ENCODE measurements at regions not wholly inside any gene's neighbourhood (a gene's known extent, or its start where the extent isn't known, plus 50 kb on each side); places are given as distances from the start of the nearest gene placed in this dataset.
A peak's percentile ranks its signal among the peaks of the same experiment; 100 is the strongest.

- FAIRE-seq (no peak), DNase-seq (ENCODE audit: low read depth) (no peak)
- H3K36me3 ChIP-seq (ENCODE audit: control insufficient read depth, insufficient read depth, low read length): no peaks in the 10 kb centered on the region
- no peak for TF ChIP-seq CTCF (IDR thresholded peaks at IDR 0.05; ENCODE audit: insufficient read depth, low read length, severe bottlenecking)
- no peak overlapping the region for H3K4me3 ChIP-seq (ENCODE audit: low read depth, low read length)
- H3K27me3 ChIP-seq (ENCODE audit: control insufficient read depth, insufficient read depth, low read length): no peaks in the 10 kb centered on the region
Observed at GRCh38 chr7:101747053-101747878, 70.2 kb upstream of the CUX1 start.

GRCh38 chr7:101747879-101748345, 69.5 kb upstream of the CUX1 start:
- no peak for FAIRE-seq

GRCh38 chr7:101749891-101750290, 67.5 kb upstream of the CUX1 start:
- Histone ChIP-seq H3K27me3 (ENCODE audit: control insufficient read depth, insufficient read depth, low read length) (peaks cover under 1% of the 10 kb centered on the region), H3K4me3 (ENCODE audit: low read depth, low read length) (no peak overlapping the region), H3K36me3 (ENCODE audit: control insufficient read depth, insufficient read depth, low read length) (no peaks in the 10 kb centered on the region)
- FAIRE-seq: no peak
- no peak for DNase-seq (ENCODE audit: low read depth)
- TF ChIP-seq CTCF (IDR thresholded peaks at IDR 0.05; ENCODE audit: insufficient read depth, low read length, severe bottlenecking): no peak

More at GRCh38 chr7:101747879-101748345, 69.5 kb upstream of the CUX1 start:
- H3K36me3 ChIP-seq (ENCODE audit: control insufficient read depth, insufficient read depth, low read length): no peaks in the 10 kb centered on the region
- H3K27me3 ChIP-seq (ENCODE audit: control insufficient read depth, insufficient read depth, low read length): no peaks in the 10 kb centered on the region
- no peak for TF ChIP-seq CTCF (IDR thresholded peaks at IDR 0.05; ENCODE audit: insufficient read depth, low read length, severe bottlenecking)
- H3K4me3 ChIP-seq (ENCODE audit: low read depth, low read length): no peak overlapping the region
- DNase-seq (ENCODE audit: low read depth): no peak

- no peak for DNase-seq (ENCODE audit: low read depth)
- H3K4me3 ChIP-seq (ENCODE audit: low read depth, low read length): no peak overlapping the region
- H3K27me3 ChIP-seq (ENCODE audit: control insufficient read depth, insufficient read depth, low read length): peaks cover 2% of the 10 kb centered on the region
- no peak for FAIRE-seq
- no peaks in the 10 kb centered on the region for H3K36me3 ChIP-seq (ENCODE audit: control insufficient read depth, insufficient read depth, low read length)
- no peak for TF ChIP-seq CTCF (IDR thresholded peaks at IDR 0.05; ENCODE audit: insufficient read depth, low read length, severe bottlenecking)
Observed at GRCh38 chr7:101753316-101753715, 64.1 kb upstream of the CUX1 start.

- H3K36me3 ChIP-seq (ENCODE audit: control insufficient read depth, insufficient read depth, low read length): no peaks in the 10 kb centered on the region
- TF ChIP-seq CTCF (IDR thresholded peaks at IDR 0.05; ENCODE audit: insufficient read depth, low read length, severe bottlenecking): no peak
- H3K4me3 ChIP-seq (ENCODE audit: low read depth, low read length): peak overlapping the region; percentile 30
- no peak for FAIRE-seq
- peak; percentile 27 for DNase-seq (ENCODE audit: low read depth)
- peaks cover 2% of the 10 kb centered on the region for H3K27me3 ChIP-seq (ENCODE audit: control insufficient read depth, insufficient read depth, low read length)
Observed at GRCh38 chr7:101754424-101755159, 62.8 kb upstream of the CUX1 start.

Measured in bronchial epithelial cell (primary cell).